SK-N-SH (cell line): ENCODE measurements at regions not wholly inside any gene's neighbourhood (a gene's known extent, or its start where the extent isn't known, plus 50 kb on each side); places are given as distances from the start of the nearest gene placed in this dataset.
A peak's percentile ranks its signal among the peaks of the same experiment; 100 is the strongest.

ENCODE experiments used
- CHD2 ChIP-seq: fragments of 150-350 bp; IDR thresholded peaks from 2 replicates; pipeline ENCODE4 v1.6.1; 2018; ENCODE audit warnings: low read length; ENCODE audit not compliant: partially characterized antibody
- EZH2phosphoT487 ChIP-seq: fragments of 200-600 bp; sonication (generic); IDR thresholded peaks from 2 replicates; pipeline ENCODE4 v1.6.1; 2017; ENCODE audit warnings: low read depth, mixed run types, mild to moderate bottlenecking, antibody characterized with exemption, moderate library complexity, borderline replicate concordance
- MXI1 ChIP-seq: IDR thresholded peaks from 2 replicates; pipeline ENCODE4 v1.6.1; 2012; ENCODE audit warnings: mild to moderate bottlenecking, low read depth, low read length, improper control_type of control experiment
- NFIC ChIP-seq: IDR thresholded peaks from 2 replicates; pipeline ENCODE4 v1.4.0; 2012; ENCODE audit warnings: borderline replicate concordance
- POLR2AphosphoS5 ChIP-seq: IDR thresholded peaks from 2 replicates; pipeline ENCODE4 v1.6.1; 2012; ENCODE audit warnings: low read depth, low read length
- RAD21 ChIP-seq: IDR thresholded peaks from 2 replicates; pipeline ENCODE4 v1.6.1; 2012; ENCODE audit warnings: mild to moderate bottlenecking, low read length
- TCF12 ChIP-seq: IDR thresholded peaks from 2 replicates; pipeline ENCODE4 v1.4.0; 2012
- TF ChIP-seq, protein P1 (sequence below): fragments of 200-600 bp; sonication (generic); IDR thresholded peaks from 2 replicates; pipeline ENCODE4 v1.6.1; 2017; ENCODE audit warnings: antibody characterized with exemption, mild to moderate bottlenecking, moderate library complexity
- TF ChIP-seq, protein P2 (sequence below): IDR thresholded peaks from 2 replicates; pipeline ENCODE4 v1.4.0; 2012; ENCODE audit warnings: low read depth
- TF ChIP-seq, protein P3 (sequence below): IDR thresholded peaks from 2 replicates; pipeline ENCODE4 v1.6.1; 2012; ENCODE audit warnings: mild to moderate bottlenecking, low read depth, low read length, moderate library complexity

DNA sequence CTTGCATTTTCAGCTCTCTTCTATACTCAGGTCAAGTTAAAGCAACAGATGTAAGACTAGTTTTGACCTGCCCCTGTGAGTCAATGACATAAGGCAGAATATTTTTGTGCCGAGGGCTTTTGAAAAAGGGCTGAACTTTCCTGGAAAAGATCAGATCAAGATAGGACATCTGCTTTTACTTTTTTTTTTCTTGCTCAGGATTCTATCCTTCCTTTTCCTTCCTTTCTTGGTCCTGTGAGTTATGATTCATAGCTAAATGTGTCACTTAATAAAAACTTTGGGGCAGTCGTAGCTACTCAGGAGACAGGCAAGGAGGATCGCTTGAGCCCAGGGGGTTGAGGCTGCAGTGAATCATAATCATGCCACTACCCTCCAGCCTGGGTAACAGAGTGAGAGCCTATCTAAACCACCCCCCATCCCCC, 84.3 kb upstream of the BRINP1 start:
- TF ChIP-seq NFIC (no peak), RAD21 (no peak), POLR2AphosphoS5 (no peak), TCF12 (peak; percentile 72), CHD2 (no peak), MXI1 (no peak), EZH2phosphoT487 (no peak)
- TF ChIP-seq, protein P1, sequence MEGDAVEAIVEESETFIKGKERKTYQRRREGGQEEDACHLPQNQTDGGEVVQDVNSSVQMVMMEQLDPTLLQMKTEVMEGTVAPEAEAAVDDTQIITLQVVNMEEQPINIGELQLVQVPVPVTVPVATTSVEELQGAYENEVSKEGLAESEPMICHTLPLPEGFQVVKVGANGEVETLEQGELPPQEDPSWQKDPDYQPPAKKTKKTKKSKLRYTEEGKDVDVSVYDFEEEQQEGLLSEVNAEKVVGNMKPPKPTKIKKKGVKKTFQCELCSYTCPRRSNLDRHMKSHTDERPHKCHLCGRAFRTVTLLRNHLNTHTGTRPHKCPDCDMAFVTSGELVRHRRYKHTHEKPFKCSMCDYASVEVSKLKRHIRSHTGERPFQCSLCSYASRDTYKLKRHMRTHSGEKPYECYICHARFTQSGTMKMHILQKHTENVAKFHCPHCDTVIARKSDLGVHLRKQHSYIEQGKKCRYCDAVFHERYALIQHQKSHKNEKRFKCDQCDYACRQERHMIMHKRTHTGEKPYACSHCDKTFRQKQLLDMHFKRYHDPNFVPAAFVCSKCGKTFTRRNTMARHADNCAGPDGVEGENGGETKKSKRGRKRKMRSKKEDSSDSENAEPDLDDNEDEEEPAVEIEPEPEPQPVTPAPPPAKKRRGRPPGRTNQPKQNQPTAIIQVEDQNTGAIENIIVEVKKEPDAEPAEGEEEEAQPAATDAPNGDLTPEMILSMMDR = no peak
- TF ChIP-seq, protein P2, sequence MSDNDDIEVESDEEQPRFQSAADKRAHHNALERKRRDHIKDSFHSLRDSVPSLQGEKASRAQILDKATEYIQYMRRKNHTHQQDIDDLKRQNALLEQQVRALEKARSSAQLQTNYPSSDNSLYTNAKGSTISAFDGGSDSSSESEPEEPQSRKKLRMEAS = no peak
- TF ChIP-seq, protein P3, sequence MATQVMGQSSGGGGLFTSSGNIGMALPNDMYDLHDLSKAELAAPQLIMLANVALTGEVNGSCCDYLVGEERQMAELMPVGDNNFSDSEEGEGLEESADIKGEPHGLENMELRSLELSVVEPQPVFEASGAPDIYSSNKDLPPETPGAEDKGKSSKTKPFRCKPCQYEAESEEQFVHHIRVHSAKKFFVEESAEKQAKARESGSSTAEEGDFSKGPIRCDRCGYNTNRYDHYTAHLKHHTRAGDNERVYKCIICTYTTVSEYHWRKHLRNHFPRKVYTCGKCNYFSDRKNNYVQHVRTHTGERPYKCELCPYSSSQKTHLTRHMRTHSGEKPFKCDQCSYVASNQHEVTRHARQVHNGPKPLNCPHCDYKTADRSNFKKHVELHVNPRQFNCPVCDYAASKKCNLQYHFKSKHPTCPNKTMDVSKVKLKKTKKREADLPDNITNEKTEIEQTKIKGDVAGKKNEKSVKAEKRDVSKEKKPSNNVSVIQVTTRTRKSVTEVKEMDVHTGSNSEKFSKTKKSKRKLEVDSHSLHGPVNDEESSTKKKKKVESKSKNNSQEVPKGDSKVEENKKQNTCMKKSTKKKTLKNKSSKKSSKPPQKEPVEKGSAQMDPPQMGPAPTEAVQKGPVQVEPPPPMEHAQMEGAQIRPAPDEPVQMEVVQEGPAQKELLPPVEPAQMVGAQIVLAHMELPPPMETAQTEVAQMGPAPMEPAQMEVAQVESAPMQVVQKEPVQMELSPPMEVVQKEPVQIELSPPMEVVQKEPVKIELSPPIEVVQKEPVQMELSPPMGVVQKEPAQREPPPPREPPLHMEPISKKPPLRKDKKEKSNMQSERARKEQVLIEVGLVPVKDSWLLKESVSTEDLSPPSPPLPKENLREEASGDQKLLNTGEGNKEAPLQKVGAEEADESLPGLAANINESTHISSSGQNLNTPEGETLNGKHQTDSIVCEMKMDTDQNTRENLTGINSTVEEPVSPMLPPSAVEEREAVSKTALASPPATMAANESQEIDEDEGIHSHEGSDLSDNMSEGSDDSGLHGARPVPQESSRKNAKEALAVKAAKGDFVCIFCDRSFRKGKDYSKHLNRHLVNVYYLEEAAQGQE = no peak
